NCI-H2227 treated with DMSO at 0.1 percent for 48 hours (cell line): ENCODE measurements at regions not wholly inside any gene's neighbourhood (a gene's known extent, or its start where the extent isn't known, plus 50 kb on each side); places are given as distances from the start of the nearest gene placed in this dataset.

ENCODE experiments used
- DNase-seq: peaks from one replicate; lab custom pipeline; 2025; lab: John Stamatoyannopoulos, UW

DNA sequence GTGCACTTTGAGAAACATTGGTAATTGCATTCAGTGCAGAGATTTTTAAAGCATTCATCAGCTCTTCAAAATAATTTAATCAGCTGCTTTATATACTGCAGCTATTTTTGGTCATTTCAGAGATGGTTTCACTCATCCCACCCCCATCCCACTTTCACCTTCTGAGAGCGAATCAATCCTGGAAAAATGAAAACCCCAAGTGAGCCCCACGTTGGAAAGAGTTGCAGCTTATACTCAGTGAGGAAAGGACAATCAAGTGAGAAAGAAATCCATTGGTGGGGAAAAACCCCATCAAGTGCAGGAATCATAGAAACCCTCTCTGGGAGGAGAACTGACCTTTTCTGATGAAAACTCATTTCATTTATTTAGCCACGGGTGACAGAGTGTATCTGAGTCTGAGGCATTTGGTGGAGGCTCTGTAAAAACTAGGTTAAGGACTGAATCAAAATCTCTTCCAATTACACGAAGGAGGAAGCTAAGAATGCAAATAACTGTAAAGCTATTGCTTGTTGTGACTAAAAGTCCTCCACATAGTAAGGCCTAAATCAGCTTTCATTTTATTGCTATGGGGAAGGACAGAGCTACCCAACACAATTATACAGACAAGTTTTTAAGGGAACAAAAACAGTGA lies 240.4 kb upstream of the PGRMC2 start:
- DNase-seq: no peak

DNA sequence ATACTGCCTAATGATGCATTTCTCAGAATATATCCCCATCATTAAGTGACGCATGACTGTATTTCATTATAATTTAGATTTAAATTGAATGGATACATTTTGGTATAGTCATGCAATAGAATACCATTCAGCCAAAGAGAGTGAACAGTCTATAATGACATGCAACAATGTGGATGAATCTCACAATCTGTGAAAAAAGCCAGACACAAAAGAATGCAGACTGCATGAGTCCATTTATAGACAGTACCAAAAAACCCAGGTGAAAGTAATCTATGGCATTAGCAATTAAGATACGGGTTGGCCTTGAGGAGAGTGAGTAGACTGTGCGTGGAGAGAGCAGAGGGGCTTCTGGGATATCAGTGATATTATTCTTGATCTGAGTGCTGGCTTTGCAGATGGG lies 239.7 kb upstream of the PGRMC2 start:
- DNase-seq: no peak

DNA sequence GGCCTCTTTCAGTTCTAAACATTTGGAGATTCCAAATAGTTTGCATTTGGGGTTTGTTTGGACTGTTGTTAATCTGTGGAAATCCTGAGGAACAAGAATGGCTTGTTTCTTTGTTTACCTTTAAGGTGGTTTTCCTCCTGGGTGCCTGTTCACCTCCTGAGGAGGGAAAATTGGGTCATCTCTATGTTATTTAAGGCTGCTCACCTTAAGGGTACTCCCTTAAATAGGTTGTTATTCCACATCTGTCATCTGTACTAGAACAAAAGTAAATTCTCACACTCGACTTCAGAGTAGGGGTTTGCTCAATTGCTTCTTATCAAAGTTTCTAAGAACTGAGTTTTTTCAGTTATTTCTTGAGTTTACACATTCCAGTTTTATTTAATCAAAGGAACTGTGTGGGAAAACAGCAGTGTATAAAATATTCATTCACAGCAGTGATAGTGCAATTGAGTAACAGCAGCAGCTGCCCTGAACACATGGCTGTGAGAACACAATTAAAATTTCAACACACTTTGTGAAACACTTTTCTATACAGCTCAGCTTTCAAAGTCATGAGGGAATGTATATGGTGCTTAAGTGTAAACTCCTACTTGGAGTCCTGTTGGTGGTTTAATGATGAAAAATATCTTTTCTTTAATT lies 238.5 kb upstream of the PGRMC2 start:
- no peak for DNase-seq

DNA sequence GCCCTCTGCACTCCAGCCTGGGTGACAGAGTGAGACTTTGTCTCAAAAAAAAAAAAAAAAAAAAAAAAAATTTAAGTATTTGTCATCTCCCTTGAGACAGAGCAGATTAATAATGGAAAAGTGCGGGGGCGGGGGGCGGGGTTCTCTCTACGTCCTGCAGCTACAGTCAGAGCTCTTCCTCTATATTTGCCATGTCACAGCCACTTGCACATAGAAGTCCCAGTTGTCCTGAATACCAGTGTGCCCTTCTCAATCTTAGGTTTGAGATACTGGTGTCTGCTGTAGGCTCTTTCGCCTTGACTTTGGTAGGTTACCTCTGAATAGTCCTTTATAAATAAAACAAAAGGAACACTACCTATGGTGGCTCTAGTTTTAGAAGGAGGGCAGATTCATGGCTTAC lies 237.8 kb upstream of the PGRMC2 start:
- DNase-seq: no peak

DNA sequence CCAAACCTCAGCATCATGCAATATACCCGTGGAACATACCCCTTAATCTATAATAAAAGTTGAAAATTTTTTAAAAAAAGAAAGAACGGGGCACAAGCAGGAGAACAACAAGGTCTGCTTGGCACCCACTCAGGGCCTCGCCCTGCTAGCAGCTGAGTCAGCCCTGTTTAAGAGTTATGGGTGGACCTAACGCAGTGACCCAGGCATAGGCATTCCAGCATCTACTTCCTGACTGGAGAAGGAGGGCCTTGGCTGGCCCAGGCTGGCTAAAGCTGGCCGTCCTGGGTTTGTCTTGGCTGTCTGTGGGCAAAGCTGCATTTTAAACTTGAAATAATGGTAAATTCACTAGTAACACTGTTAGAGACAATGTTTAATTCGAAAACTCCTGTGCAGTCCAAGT lies 236.7 kb upstream of the PGRMC2 start:
- DNase-seq: no peak

DNA sequence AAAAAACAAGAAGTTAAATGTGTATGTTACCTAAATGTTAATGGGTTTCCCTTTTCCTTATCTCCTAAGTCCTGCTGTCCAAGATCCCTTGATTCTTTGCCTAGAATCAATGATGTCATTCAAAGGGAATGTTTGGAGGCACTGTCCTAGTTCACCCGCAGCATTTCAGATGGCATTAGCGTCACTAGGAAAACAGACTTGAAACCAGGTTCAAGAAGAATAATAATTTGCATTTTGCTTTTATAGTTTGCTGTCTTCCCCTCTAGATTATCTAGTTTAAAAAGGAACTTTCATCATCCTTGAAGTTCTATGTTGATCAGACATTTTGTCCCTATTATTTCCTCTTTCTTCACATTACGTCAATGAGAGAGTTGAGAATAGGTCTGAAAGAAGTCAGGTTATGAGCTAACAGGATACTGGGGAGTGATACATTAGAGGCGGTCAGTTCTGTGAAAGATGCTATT lies 234.1 kb upstream of the PGRMC2 start:
- DNase-seq: no peak

DNA sequence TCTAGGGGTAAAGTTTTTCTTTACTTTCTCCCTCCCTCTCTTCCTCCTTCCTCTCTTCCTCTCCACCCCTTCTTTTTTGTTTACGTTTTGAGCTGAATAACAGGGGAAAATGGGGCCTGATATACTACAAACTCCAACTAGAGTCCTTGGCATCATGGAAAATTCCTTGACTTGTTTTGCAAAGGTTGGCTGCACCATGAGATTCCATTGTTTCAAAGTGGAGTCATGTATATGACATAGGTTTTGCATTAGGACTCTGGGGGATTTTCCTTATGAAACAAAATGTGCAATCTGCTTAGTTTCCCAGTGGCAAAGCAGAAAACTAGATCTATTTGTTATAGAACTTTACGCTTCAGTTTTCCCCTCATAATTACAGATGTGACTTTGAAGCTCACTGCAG lies 233.5 kb upstream of the PGRMC2 start:
- DNase-seq: no peak

DNA sequence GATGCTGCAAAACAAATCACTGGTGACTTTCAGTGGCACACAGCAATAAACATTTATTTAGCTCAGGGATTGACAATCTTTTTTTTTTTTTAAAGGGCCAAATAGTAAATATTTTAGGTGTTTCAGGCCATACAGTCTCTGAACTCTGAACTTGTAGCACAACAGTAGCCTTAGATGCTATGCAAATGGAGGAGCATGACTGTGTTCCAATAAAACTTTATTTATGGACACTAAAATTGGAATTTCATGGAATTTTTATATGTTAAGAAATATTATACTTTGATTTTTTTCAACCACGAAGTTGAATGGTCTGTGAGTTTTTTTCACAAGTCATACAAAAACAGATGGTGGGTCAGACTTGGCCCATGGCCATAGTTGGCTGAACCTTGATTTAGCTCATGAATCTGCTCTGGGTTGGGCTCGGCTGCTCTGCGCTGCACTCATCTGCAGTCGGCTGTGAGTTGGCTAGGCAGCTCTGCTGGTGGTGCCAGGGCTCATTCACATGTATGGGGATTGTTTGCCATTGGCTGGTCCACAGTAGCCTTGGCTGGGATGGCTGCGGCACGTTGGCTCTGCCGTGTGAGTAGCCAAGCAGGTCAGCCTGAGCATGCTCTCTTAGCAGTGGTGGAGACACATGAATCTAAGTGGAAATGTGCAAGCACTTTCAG lies 231.7 kb upstream of the PGRMC2 start:
- no peak for DNase-seq

DNA sequence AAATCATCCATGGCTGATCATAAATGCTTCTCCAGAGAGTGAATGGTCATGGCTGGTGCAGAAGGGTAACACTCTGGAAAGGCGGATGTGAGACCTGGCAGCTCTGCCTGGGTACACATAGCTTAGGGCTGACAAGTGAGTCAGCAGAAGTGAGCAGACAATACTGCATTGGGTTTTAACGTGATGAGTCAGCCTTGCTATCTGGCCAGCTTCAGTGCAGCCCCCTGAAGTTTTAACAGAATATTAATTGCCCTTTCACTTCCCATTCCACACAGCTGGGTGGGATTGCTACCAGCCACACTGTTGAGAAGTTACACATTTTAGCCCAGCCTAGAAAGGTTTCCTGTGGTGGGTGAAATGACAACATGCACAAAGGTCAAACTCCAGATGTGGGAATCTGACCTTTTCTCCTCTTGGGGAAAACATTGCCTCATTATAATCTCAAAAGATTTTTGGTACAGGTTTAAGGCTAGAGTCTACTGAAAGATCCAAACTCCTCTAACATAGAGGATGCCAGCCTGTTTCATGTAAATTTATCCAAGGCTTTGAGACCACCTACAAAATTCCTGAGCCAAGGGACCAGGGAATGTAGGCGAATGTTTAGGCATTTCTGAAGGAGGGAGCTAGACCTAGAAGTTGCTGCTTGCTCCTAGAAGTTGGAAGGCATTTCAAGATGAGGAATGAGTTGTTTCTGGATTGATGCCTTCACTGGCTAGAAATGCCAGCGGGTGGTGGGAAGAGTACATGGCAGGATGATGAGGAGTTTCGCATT lies 230.3 kb upstream of the PGRMC2 start:
- DNase-seq: no peak

DNA sequence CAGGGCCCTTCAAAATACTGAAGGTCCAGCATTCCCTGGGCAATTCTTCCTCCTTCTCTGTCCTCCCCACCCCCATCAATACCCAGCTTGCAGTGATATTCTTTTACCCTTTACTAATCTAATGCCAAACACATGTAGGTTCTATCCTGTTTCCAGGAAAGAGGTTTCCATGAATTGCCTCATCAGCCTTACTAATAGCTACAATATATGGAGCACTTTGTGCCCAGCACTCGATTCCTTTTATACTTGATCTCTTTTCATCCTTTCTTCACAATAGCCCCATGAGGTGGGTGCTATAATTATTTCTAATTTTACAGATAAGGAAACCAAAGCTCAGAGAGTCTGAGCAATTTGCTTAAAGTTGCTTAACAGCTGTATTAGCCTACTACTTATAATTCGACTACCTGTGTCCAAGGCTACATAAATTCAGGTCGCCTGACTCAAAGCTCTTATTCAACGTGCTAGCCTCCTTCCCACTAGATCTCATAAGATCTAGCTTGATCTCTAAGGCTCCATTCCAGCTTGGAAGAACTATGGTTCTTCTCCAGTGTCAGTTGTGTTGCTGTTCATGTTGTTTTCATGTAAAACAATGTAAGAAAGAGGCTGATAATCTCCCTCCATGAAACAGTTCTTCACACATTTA lies 229.6 kb upstream of the PGRMC2 start:
- DNase-seq: no peak

DNA sequence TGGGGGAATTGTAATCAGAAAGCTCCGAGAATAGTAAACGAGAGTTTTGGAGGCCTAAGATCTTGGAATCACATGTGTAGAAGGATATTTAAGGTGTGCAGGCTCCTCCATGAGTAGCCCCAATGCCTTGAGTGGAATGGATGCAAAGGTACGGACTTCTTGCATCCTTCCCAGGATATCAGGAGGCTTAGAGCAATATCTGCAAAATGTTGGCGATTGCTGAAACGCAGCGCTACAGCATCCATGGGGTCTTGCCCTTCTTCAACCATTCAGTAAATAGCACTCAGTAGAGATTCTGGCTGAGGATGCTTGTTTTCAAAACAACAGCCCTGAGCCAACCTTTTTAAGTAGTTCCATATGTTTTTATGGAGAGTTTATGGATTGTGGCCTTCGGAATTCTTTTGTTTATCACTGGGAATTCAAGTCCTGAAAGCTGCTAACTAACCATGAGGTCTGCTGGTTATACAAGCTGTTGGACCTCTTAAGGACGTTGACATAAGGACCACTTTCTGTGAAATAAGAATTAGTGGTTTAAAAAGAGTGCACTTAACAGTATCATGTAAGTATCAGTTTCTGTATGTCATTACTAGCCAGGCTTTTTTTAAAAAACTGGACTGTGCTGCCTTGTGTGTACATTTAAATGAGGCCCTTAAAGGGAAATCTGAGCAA lies 228.8 kb upstream of the PGRMC2 start:
- no peak for DNase-seq

DNA sequence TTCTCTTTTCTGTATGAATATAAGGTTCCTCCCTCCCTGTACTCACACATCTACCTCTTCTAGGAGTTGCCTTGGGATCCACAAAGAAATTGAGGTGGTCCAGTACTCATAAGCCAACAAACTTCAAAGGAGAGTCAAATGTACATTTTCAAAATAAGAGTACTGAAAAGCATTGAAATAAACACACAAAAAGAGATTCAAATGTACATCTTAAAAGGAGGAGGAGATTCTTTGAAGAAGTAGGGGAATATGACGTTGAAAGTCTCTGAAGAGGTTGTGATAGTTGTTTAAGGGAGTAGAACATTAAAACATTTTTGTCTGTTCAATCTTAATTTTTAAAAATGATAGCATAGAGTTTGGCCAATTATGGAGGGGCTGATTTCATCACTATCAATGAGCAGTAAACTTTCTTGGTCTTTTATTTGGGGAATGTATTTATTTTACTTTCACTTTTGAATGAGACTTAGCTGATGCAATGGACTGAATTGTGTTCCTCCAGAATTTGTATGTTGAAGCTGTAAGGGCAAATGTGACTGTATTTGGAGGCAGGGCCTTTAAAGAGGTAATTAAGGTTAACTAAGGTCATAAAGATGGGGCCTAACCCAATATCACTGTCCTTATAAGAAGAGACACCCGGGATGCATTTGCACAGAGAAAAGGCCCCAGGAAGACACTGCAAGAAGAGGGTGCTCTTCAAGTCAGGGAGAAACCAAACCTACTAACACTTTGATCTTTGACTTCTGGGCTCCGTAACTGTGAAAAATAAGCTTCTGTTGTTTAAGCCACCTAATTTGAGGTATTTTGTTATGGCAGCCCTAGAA lies 226.3 kb upstream of the PGRMC2 start:
- no peak for DNase-seq

DNA sequence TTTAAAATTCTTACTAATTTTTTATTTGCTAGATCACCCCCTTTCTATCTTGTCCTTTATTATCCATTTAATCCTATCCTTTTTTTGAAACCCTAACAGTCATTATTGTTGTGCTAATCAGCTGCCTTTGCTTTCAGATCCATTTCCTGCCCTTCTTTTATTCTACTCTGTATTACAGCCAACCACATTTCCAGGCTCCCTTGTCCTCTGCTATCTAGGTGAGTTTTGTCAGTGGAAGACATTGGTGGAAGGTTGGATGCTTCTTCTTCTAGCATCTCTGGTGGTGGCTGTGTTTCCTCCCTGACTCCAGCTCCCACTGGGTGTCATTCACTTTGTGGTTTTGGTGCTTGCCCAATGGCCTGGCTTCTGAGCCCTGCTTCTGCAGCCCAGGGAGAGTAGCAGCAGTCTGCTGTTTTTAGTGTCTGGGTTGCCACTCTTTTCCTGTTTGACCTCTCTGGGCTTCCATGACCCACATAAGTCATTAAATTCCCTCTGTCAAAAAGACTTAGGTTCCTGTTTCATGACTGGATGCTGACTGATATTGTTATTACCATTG lies 225.2 kb upstream of the PGRMC2 start:
- no peak for DNase-seq

DNA sequence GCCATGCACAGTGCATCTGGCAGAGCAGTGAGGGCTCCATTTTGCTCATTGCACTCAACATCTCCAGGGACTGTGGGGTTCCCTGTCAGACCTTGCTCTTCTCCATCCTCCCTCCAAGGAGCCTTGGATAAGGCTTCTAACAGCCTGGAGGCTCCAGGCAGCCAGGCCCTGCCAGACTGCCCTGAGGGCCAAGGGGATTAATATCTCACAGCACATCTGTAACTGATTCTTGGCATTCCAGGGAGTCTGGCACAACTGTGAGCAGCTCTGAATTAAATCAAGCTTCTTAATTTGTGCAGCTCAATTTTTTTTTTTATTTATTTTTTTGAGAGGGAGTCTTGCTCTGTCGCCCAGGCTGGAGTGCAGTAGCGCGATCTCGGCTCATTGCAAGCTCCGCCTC lies 224.5 kb upstream of the PGRMC2 start:
- no peak for DNase-seq

DNA sequence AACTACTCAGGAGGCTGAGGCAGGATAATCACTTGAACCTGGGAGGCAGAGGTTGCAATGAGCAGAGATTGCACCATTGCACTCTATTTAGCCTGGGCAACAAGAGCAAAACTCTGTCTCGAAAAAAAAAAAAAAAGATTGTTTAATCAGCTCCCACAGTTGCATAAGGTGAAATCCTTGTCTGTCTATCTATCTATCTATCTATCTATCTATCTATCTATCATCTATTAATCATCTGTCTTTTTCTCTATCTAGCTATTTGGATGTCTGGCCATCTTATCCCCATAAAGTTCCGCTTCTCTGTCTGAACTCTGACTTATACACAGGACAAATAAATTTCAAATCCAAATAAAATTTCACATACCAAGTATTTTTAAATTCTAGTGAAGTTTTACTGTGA lies 223.2 kb upstream of the PGRMC2 start:
- no peak for DNase-seq

DNA sequence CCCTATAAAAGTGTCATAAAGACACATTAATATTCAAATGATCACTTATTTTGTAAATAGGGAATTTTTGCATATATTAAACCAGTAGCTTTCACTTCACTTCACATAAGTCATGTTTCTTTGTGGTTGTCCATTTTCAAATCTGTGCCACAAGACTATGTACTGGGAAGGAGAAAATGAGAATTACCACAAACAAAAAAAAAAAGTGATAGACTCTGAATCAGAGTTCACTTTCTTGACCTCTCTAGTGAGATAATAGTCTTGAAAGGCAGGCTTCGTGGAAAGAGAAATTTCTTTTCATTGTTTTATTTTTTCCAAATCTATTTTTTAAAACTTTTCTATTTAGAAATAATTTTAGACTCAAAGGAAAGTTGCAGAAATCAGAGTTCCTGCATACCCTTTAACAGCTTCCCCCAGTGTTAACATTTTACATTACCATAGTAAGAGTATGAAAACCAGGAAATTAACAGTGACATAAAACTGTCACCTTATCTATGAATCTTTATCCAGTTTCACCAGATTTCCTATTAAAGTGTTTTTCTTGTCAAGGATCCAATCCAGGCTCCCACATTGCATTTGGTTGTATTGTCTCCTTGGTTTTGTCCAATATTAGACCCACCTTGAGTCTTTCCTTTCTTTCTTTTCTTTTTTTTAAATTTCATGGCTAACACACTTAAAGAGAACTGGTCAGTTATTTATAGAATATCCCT lies 215.4 kb upstream of the PGRMC2 start:
- DNase-seq: no peak

DNA sequence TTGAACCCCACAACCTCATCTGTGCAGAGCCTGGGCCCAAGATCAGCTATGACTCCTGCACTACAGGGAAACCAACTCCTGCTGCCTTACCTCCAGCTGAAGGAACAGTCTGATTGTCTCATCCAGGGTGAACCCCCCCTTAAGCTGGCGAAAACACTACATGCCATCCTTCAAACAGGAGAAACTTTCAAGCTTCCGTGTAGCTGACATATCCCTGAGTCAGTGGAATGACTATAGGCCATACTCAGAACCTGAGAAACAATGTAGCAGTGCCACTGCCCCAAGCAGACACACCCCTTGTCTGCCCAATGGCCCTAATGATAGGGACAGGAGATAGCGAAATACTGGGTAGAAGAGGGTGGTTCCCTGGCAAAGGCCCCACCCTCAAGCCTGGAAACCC lies 213.6 kb upstream of the PGRMC2 start:
- no peak for DNase-seq

DNA sequence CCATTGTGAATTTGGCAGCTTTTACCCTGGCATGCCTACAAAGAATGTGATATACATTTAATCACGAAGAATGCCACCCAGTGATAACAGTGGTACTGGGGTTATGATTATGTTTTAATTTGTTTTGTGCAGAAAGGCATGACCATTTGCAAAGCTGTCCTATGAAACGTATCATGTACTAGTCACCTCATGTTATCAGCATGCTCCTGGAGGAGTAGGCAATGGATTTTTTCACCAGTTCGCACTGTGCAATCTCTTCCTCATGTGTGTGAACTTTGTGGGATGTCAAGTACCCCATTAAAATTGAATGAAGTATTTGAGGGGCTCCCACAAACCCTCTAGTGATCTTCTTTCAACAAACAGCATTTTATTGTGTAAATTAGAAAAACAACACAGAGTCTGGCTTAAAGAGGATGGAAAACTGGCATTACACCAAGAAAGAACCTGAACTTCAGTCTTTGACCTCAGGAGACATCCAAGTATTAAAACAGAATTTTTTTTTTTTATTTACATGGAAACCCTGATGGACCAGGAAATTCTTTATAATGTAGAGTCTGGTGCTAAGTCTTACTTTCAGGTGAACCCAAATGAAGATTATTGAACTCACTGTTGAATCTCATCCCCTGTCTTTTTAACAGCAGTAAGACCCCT lies 200.6 kb upstream of the PGRMC2 start:
- DNase-seq: no peak

DNA sequence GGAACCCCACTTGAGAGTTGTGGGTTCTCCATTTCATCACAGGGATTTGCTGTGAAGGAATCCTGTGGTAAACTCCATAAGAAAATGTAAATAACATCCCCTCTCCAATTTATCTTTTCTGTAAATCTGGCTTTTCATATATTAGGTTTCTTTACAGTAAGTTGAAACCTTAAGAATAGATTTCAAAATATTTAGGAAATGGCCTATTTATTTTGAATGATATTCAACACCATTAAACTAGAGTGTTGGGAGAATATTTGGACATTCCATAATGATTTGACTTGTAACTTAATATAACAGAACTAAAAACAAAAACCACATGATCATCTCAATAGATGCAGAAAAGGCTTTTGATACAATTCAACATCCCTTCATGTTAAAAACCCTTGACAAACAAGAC lies 197.3 kb upstream of the PGRMC2 start:
- DNase-seq: no peak
